Nephron progenitor cell (in vitro differentiated cells): ENCODE measurements at regions not wholly inside any gene's neighbourhood (a gene's known extent, or its start where the extent isn't known, plus 50 kb on each side); places are given as distances from the start of the nearest gene placed in this dataset.

ENCODE experiments used
- DNase-seq: peaks from one replicate; pipeline ENCODE4 v3.0.0; 2021
- H3K27ac Mint-ChIP-seq: 2 replicates; pipeline ENCODE4 v1.8.0; 2021; ENCODE audit warnings: mild to moderate bottlenecking, moderate library complexity, mixed read lengths
- H3K27me3 Mint-ChIP-seq: 2 replicates; pipeline ENCODE4 v1.8.0; 2021; ENCODE audit warnings: mild to moderate bottlenecking, low read depth, mixed read lengths; ENCODE audit not compliant: poor library complexity
- H3K36me3 Mint-ChIP-seq: 2 replicates; pipeline ENCODE4 v1.8.0; 2021; ENCODE audit warnings: low read depth, mixed read lengths
- H3K4me1 Mint-ChIP-seq: 2 replicates; pipeline ENCODE4 v1.8.0; 2021; ENCODE audit warnings: mixed read lengths
- H3K4me3 Mint-ChIP-seq: 2 replicates; pipeline ENCODE4 v1.8.0; 2021; ENCODE audit warnings: mild to moderate bottlenecking, moderate library complexity, mixed read lengths
- H3K9me3 Mint-ChIP-seq: 2 replicates; pipeline ENCODE4 v1.8.0; 2021; ENCODE audit warnings: mild to moderate bottlenecking, moderate library complexity, mixed read lengths
- CTCF ChIP-seq: fragments of 200-600 bp; sonication (generic); IDR thresholded peaks from 2 replicates; pipeline ENCODE4 v1.5.0; 2021; ENCODE audit warnings: antibody characterized with exemption

- DNase-seq: no peak
- Mint-ChIP-seq H3K4me1 (no peaks in the 10 kb centered on the region), H3K4me3 (no peak overlapping the region), H3K36me3 (no peaks in the 10 kb centered on the region), H3K27me3 (no peaks in the 10 kb centered on the region), H3K27ac (no peak overlapping the region), H3K9me3 (no peaks in the 10 kb centered on the region)
- TF ChIP-seq CTCF: no peak
Observed at GRCh38 chr7:110400411-110400810, 690.5 kb upstream of the LRRN3 start.

DNA sequence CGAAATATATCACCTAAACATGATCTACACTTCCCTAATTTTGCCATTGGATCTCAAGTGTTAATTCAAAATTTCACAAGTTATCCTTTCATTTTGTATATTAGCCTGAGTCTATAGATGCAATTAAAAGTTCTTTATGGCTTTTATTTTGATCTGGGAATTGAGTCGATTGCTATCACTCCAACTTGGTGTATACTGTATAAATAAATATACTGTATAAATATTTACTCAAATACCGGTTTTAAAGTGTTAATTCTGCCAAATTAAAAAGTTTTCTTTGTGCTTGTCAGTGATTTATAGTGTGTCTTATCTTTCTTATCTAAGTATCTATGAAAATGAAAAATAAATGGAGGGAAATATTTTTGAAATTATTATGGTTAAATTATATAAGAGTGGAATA lies 683.7 kb upstream of the LRRN3 start:
- TF ChIP-seq CTCF: no peak
- no peak overlapping the region for H3K4me3 Mint-ChIP-seq
- no peaks in the 10 kb centered on the region for H3K36me3 Mint-ChIP-seq
- peaks cover 4% of the 10 kb centered on the region for H3K9me3 Mint-ChIP-seq
- no peaks in the 10 kb centered on the region for H3K27me3 Mint-ChIP-seq
- DNase-seq: no peak
- no peaks in the 10 kb centered on the region for H3K4me1 Mint-ChIP-seq
- H3K27ac Mint-ChIP-seq: no peak overlapping the region

- Mint-ChIP-seq H3K4me3 (no peak overlapping the region), H3K36me3 (no peaks in the 10 kb centered on the region), H3K4me1 (no peaks in the 10 kb centered on the region), H3K27me3 (no peaks in the 10 kb centered on the region), H3K27ac (no peak overlapping the region), H3K9me3 (peaks cover 4% of the 10 kb centered on the region)
- DNase-seq: no peak
- no peak for TF ChIP-seq CTCF
Observed at GRCh38 chr7:110407706-110408105, 683.2 kb upstream of the LRRN3 start.

GRCh38 chr7:110412614-110413013 lies 678.3 kb upstream of the LRRN3 start:
- DNase-seq: no peak
- H3K36me3 Mint-ChIP-seq: no peaks in the 10 kb centered on the region
- H3K27me3 Mint-ChIP-seq: no peaks in the 10 kb centered on the region
- H3K4me3 Mint-ChIP-seq: no peak overlapping the region
- no peak overlapping the region for H3K27ac Mint-ChIP-seq
- peaks cover 4% of the 10 kb centered on the region for H3K9me3 Mint-ChIP-seq
- no peak for TF ChIP-seq CTCF
- peaks cover 18% of the 10 kb centered on the region for H3K4me1 Mint-ChIP-seq

DNA sequence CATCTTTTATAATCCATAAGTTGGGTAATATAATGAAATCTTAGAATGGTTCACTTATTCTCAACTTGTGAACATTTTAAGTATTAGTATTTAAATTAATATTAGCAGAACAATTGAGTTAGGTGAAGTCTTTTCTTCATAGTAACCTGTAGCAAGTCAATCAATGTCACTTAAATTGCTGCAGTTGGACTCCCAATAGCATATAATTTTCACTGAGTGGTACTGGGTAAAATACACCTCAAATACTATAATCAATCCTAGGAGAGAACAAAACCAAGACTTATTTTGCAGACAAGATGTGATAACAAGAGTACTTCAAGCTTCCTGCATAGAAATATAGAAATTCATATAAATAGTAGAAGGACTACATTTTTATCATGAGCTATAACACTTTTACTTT lies 677.9 kb upstream of the LRRN3 start:
- H3K27me3 Mint-ChIP-seq: no peaks in the 10 kb centered on the region
- peaks cover 4% of the 10 kb centered on the region for H3K9me3 Mint-ChIP-seq
- no peaks in the 10 kb centered on the region for H3K36me3 Mint-ChIP-seq
- no peak for DNase-seq
- no peak overlapping the region for H3K4me3 Mint-ChIP-seq
- H3K4me1 Mint-ChIP-seq: peaks cover 22% of the 10 kb centered on the region
- no peak for TF ChIP-seq CTCF
- no peak overlapping the region for H3K27ac Mint-ChIP-seq

DNA sequence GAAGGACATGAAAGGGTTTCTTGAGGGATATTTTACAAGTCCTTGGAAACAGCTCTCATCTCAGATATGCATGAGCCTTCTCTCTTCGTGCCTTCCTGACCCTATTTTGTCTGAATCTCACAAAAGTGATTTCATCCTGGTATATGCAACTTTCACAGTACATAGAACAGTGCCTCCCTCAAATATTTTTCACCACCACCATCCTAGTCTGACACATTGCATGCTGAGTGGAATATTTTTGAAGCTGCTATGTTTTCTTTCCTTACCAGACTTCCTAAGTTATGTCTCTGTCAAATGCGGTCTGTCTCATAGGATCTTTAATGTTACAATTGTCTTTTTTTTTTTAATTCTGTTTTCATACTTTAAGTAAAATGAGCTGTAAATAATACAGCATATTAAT lies 673.3 kb upstream of the LRRN3 start:
- no peak overlapping the region for H3K27ac Mint-ChIP-seq
- H3K36me3 Mint-ChIP-seq: no peaks in the 10 kb centered on the region
- no peak for DNase-seq
- no peak overlapping the region for H3K4me3 Mint-ChIP-seq
- no peaks in the 10 kb centered on the region for H3K9me3 Mint-ChIP-seq
- H3K27me3 Mint-ChIP-seq: no peaks in the 10 kb centered on the region
- H3K4me1 Mint-ChIP-seq: peaks cover 35% of the 10 kb centered on the region
- no peak for TF ChIP-seq CTCF
